H1 (cell line): ENCODE measurements at regions not wholly inside any gene's neighbourhood (a gene's known extent, or its start where the extent isn't known, plus 50 kb on each side); places are given as distances from the start of the nearest gene placed in this dataset.

Experiments used
- CTCF ChIA-PET: fragments of 300-600 bp; sonication (Branson Sonifier 250); formaldehyde crosslinking; loops from one replicate; lab custom pipeline; 2021; ENCODE audit not compliant: partially characterized antibody; lab: Charles Lee
- POLR2A ChIA-PET: fragments of 300-600 bp; sonication (Branson Sonifier 250); formaldehyde crosslinking; loops from one replicate; lab custom pipeline; 2021; ENCODE audit warnings: inconsistent platforms; ENCODE audit not compliant: partially characterized antibody; lab: Charles Lee
- DNase-seq, 2 experiments: peaks; one replicate each; pipeline versions ENCODE4 v3.0.0 to v3.0.0-alpha.2; 2010 to 2022; ENCODE audit warnings: low spot score in 2 of 2, low read depth in 1 of 2, mixed read lengths in 1 of 2
- FAIRE-seq: peaks from 2 replicates; lab custom pipeline; 2011; peaks lifted over from hg19 to GRCh38; lab: Jason Lieb, UNC
- H2AFZ ChIP-seq: 2 replicates; pipeline ENCODE4 v1.8.1; 2012; ENCODE audit warnings: low read length, inconsistent platforms
- H2AK5ac ChIP-seq: 2 replicates; pipeline ENCODE4 v1.6.1; 2013; ENCODE audit warnings: low read depth, low read length
- H2BK120ac ChIP-seq: replicated peaks from 2 replicates; pipeline ENCODE3; 2013; ENCODE audit warnings: low read depth, low read length, inconsistent platforms
- H2BK12ac ChIP-seq: 2 replicates; pipeline ENCODE4 v1.6.1; 2013; ENCODE audit warnings: low read depth, low read length
- H2BK15ac ChIP-seq: 2 replicates; pipeline ENCODE4 v1.6.1; 2013; ENCODE audit warnings: low read length
- H2BK20ac ChIP-seq: 2 replicates; pipeline ENCODE4 v1.6.1; 2013; ENCODE audit warnings: low read length
- H2BK5ac ChIP-seq: 2 replicates; pipeline ENCODE4 v1.6.1; 2013; ENCODE audit warnings: low read depth, low read length
- H3K14ac ChIP-seq: 2 replicates; pipeline ENCODE4 v1.6.1; 2013; ENCODE audit warnings: inconsistent platforms; ENCODE audit not compliant: insufficient read length
- H3K18ac ChIP-seq: 2 replicates; pipeline ENCODE4 v1.6.1; 2013; ENCODE audit warnings: low read length; ENCODE audit errors: extremely low read depth
- H3K23ac ChIP-seq: 2 replicates; pipeline ENCODE4 v1.6.1; 2013; ENCODE audit warnings: inconsistent platforms; ENCODE audit not compliant: insufficient read length
- H3K23me2 ChIP-seq: 2 replicates; pipeline ENCODE4 v1.6.1; 2013; ENCODE audit warnings: low read depth, low read length
- H3K27ac ChIP-seq: 2 replicates; pipeline ENCODE4 v1.6.1; 2011; ENCODE audit warnings: low read depth, low read length, inconsistent platforms
- H3K27me3 ChIP-seq, 4 experiments: replicated peaks in 1 of 4; 1 replicate in 1 of 4; 2 replicates in 3 of 4; pipeline versions ENCODE4 v1.6.1 to v1.8.1; 2011 to 2013; ENCODE audit warnings: low read length in 3 of 4, mild to moderate bottlenecking in 3 of 4, inconsistent platforms in 2 of 4, mixed read lengths in 2 of 4, moderate library complexity in 1 of 4; ENCODE audit not compliant: control insufficient read depth in 3 of 4, insufficient read depth in 3 of 4; ENCODE audit errors: extremely low read depth in 1 of 4
- H3K36me3 ChIP-seq, 4 experiments: 2 replicates each; pipeline versions ENCODE4 v1.6.1 to v1.8.1; 2011 to 2013; ENCODE audit warnings: mild to moderate bottlenecking in 4 of 4, low read length in 3 of 4, moderate library complexity in 2 of 4, control low read depth in 1 of 4, inconsistent platforms in 1 of 4; ENCODE audit not compliant: insufficient read depth in 4 of 4, control insufficient read depth in 2 of 4
- H3K4ac ChIP-seq: replicated peaks from 2 replicates; pipeline ENCODE3; 2013; ENCODE audit warnings: low read length, low read depth, mixed read lengths, inconsistent platforms; ENCODE audit not compliant: insufficient read length
- H3K4me1 ChIP-seq, 4 experiments: replicated peaks in 1 of 4; 1 replicate in 1 of 4; 2 replicates in 3 of 4; pipeline versions ENCODE4 v1.6.1 to v1.8.1; 2011 to 2013; ENCODE audit warnings: low read length in 3 of 4, inconsistent platforms in 2 of 4, mixed read lengths in 1 of 4; ENCODE audit not compliant: insufficient read depth in 4 of 4, control insufficient read depth in 3 of 4
- H3K4me2 ChIP-seq, 2 experiments: 2 replicates each; pipeline versions ENCODE4 v1.6.1 to v1.8.1; 2011 to 2013; ENCODE audit warnings: low read depth in 2 of 2, low read length in 2 of 2, control low read depth in 1 of 2, inconsistent platforms in 1 of 2, mild to moderate bottlenecking in 1 of 2; ENCODE audit not compliant: insufficient read depth in 1 of 2
- H3K4me3 ChIP-seq, 4 experiments: fragments of 200-600, 300-600 bp in 1 of 4; sonication (generic), shearing (Covaris generic), sonication (Bioruptor Twin) in 1 of 4; 2 replicates each; pipeline versions ENCODE4 v1.5.1 to v1.8.1; 2011 to 2016; ENCODE audit warnings: low read length in 4 of 4, low read depth in 3 of 4, control low read depth in 2 of 4, inconsistent platforms in 2 of 4, mild to moderate bottlenecking in 2 of 4, mixed read lengths in 1 of 4, moderate library complexity in 1 of 4; ENCODE audit not compliant: insufficient read depth in 2 of 4; ENCODE audit errors: extremely low read depth in 1 of 4
- H3K56ac ChIP-seq: replicated peaks from 2 replicates; pipeline ENCODE3; 2013; ENCODE audit warnings: low read depth, mild to moderate bottlenecking, mixed read lengths, low read length, inconsistent platforms; ENCODE audit not compliant: insufficient read length
- H3K79me1 ChIP-seq: 2 replicates; pipeline ENCODE4 v1.6.1; 2013; ENCODE audit warnings: low read depth, low read length, control low read depth
- H3K79me2 ChIP-seq, 2 experiments: 2 replicates each; pipeline versions ENCODE4 v1.6.1 to v1.8.1; 2012 to 2013; ENCODE audit warnings: low read length in 2 of 2, mild to moderate bottlenecking in 2 of 2, inconsistent platforms in 1 of 2; ENCODE audit not compliant: insufficient read depth in 2 of 2, control insufficient read depth in 1 of 2
- H3K9ac ChIP-seq, 4 experiments: replicated peaks in 1 of 4; 1 replicate in 1 of 4; 2 replicates in 3 of 4; pipeline versions ENCODE4 v1.6.1 to v1.8.1; 2011 to 2013; ENCODE audit warnings: low read depth in 3 of 4, low read length in 3 of 4, control low read depth in 2 of 4, mild to moderate bottlenecking in 2 of 4, moderate library complexity in 2 of 4, inconsistent platforms in 1 of 4; ENCODE audit errors: extremely low read depth in 1 of 4
- H3K9me3 ChIP-seq, 2 experiments: 2 replicates each; pipeline versions ENCODE4 v1.6.1 to v1.8.1; 2012 to 2013; ENCODE audit warnings: mild to moderate bottlenecking in 2 of 2, moderate library complexity in 2 of 2, control low read depth in 1 of 2, inconsistent platforms in 1 of 2, low read depth in 1 of 2, low read length in 1 of 2, mixed read lengths in 1 of 2; ENCODE audit not compliant: insufficient read depth in 2 of 2
- H4K20me1 ChIP-seq, 2 experiments: replicated peaks in 1 of 2; 2 replicates each; pipeline versions ENCODE3 to v1.8.1; 2011 to 2013; ENCODE audit warnings: inconsistent platforms in 2 of 2, low read length in 2 of 2, mild to moderate bottlenecking in 1 of 2; ENCODE audit not compliant: insufficient read depth in 2 of 2, control insufficient read depth in 1 of 2
- H4K5ac ChIP-seq: 2 replicates; pipeline ENCODE4 v1.6.1; 2013; ENCODE audit warnings: low read length, low read depth, mixed read lengths, inconsistent platforms; ENCODE audit not compliant: insufficient read length
- H4K8ac ChIP-seq: 2 replicates; pipeline ENCODE4 v1.8.0; 2013; ENCODE audit warnings: mild to moderate bottlenecking, moderate library complexity, low read length, inconsistent platforms; ENCODE audit not compliant: insufficient read depth; ENCODE audit errors: extremely low read depth
- H4K91ac ChIP-seq: replicated peaks from 2 replicates; pipeline ENCODE3; 2013; ENCODE audit warnings: low read length, mixed read lengths, inconsistent platforms; ENCODE audit not compliant: insufficient read length
- CBX5 ChIP-seq: fragments of 300-800, 300-1000 bp; sonication (generic); IDR thresholded peaks from 2 replicates; pipeline ENCODE4 v1.7.1; 2016; ENCODE audit warnings: antibody characterized with exemption, low read length, low read depth
- EGR1 ChIP-seq: IDR thresholded peaks from 2 replicates; pipeline ENCODE4 v1.6.1; 2011; ENCODE audit warnings: low read depth, low read length, borderline replicate concordance
- EP300 ChIP-seq, 2 experiments: IDR thresholded peaks; 1 replicate in 1 of 2; 2 replicates in 1 of 2; pipeline ENCODE4 v1.6.1; 2011 to 2012; ENCODE audit warnings: low read depth in 2 of 2, low read length in 2 of 2, mild to moderate bottlenecking in 2 of 2, borderline replicate concordance in 1 of 2, inconsistent platforms in 1 of 2, moderate library complexity in 1 of 2
- EZH2 ChIP-seq: fragments of 200-600 bp; sonication (generic); IDR thresholded peaks from 2 replicates; pipeline ENCODE4 v1.7.1; 2012; ENCODE audit warnings: low read depth, mild to moderate bottlenecking, moderate library complexity, low read length, inconsistent platforms; ENCODE audit not compliant: severe bottlenecking
- GTF2F1 ChIP-seq: IDR thresholded peaks from 2 replicates; pipeline ENCODE4 v1.6.1; 2012; ENCODE audit warnings: low read depth, low read length, improper control_type of control experiment, borderline replicate concordance
- KDM1A ChIP-seq: fragments of 200-600, 300-600 bp; sonication (generic); IDR thresholded peaks from 2 replicates; pipeline ENCODE4 v1.7.1; 2016; ENCODE audit warnings: mild to moderate bottlenecking, low read length, borderline replicate concordance
- TAF7 ChIP-seq: optimal IDR thresholded peaks from 2 replicates; pipeline ENCODE3; 2011; ENCODE audit warnings: low read depth, mild to moderate bottlenecking, inconsistent platforms, low read length, moderate library complexity, borderline replicate concordance
- TEAD4 ChIP-seq: IDR thresholded peaks from 2 replicates; pipeline ENCODE4 v1.6.1; 2012; ENCODE audit warnings: low read depth, low read length, inconsistent platforms, mixed read lengths
- ZNF274 ChIP-seq: IDR thresholded peaks from 2 replicates; pipeline ENCODE4 v1.7.0; 2012; ENCODE audit warnings: low read length, borderline replicate concordance; ENCODE audit errors: extremely low read depth
- WGBS, 2 experiments: shearing (Covaris generic) in 1 of 2; methylation state at CpG; one replicate each; pipeline versions ENCODE4 v1.1.6 to v1.1.7; 2013 to 2015; ENCODE audit warnings: low lambda C conversion rate in 2 of 2, mixed read lengths in 2 of 2, inconsistent platforms in 1 of 2, low coverage in 1 of 2, missing lambda C conversion rate in 1 of 2; ENCODE audit not compliant: insufficient replicate concordance in 2 of 2, insufficient coverage in 1 of 2, insufficient read length in 1 of 2; ENCODE audit errors: extremely low coverage in 1 of 2, missing lambda C conversion rate in 1 of 2; 5-methylcytosine and 5-hydroxymethylcytosine counted together
- TF ChIP-seq, protein P1 (sequence below): IDR thresholded peaks from 2 replicates; pipeline ENCODE4 v1.6.1; 2011; ENCODE audit warnings: low read length, improper control_type of control experiment

GRCh38 chr2:204437815-204438756 lies 107.2 kb upstream of the PARD3B start:
- Histone ChIP-seq H3K18ac (no peak overlapping the region), H2BK120ac (no peak overlapping the region), H2BK12ac (no peak overlapping the region; the same call in 1 of the 2 replicates), H3K4ac (no peak overlapping the region), H3K23me2 (no peaks in the 10 kb centered on the region; the same call in 1 of the 2 replicates), H3K4me3 (no peak overlapping the region), H3K23ac (no peak overlapping the region), H4K8ac (no peak overlapping the region), H3K9ac (no peak overlapping the region), H3K14ac (no peak overlapping the region), H3K79me1 (no peaks in the 10 kb centered on the region), H3K79me2 (no peaks in the 10 kb centered on the region), H3K9me3 (0 out of 4 replicates have a peak, but pooled peaks cover 0 to 2% of the 10 kb centered on the region in 2 experiments), H3K4me2 (no peak overlapping the region), H3K27me3 (no peaks in the 10 kb centered on the region), H3K4me1 (peaks cover 0 to 6% (median under 1%) of the 10 kb centered on the region in 4 experiments; a peak in 2 of 7 replicates), H3K27ac (no peak overlapping the region), H4K20me1 (no peaks in the 10 kb centered on the region), H4K5ac (no peak overlapping the region), H2BK15ac (no peak overlapping the region), H2AFZ (no peak overlapping the region), H2BK5ac (no peak overlapping the region), H3K56ac (no peak overlapping the region), H4K91ac (no peak overlapping the region), H3K36me3 (no peaks in the 10 kb centered on the region), H2BK20ac (no peak overlapping the region), H2AK5ac (no peak overlapping the region)
- WGBS, 2 experiments, result 94% methylated on average over 15 of the region's 18 CpGs; no CpG with 5 or more reads in 1 of the 2 experiments
- CTCF ChIA-PET, result interaction anchor here (1.1 to 2.4 kb wide), 2 partner anchors 9 to 178 kb away, joined by 3 to 9 read pairs; no protein-coding TSS in a partner anchor
- no peak for DNase-seq
- FAIRE-seq, result no peak
- POLR2A ChIA-PET, result no interaction called here
- TF ChIP-seq EZH2 (no peak), EP300 (IDR thresholded peaks at IDR 0.05; ENCODE audit: borderline replicate concordance in 1 of 2, low read depth in 2 of 2, low read length in 2 of 2) (no peak), EGR1 (no peak), CBX5 (no peak), TAF7 (no peak), ZNF274 (no peak), GTF2F1 (no peak), KDM1A (no peak), TEAD4 (no peak)
- TF ChIP-seq, protein P1, sequence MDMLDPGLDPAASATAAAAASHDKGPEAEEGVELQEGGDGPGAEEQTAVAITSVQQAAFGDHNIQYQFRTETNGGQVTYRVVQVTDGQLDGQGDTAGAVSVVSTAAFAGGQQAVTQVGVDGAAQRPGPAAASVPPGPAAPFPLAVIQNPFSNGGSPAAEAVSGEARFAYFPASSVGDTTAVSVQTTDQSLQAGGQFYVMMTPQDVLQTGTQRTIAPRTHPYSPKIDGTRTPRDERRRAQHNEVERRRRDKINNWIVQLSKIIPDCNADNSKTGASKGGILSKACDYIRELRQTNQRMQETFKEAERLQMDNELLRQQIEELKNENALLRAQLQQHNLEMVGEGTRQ, result no peak
